Mesenchymal stem cell (in vitro differentiated cells and primary cell): ENCODE measurements at regions not wholly inside any gene's neighbourhood (a gene's known extent, or its start where the extent isn't known, plus 50 kb on each side); places are given as distances from the start of the nearest gene placed in this dataset.
"Not testable (repeated sequence)": the region's sequence is repeated elsewhere in the genome, so short reads cannot be mapped to it uniquely, and the experiment has no call there.

ENCODE experiments used
- DNase-seq: peaks from one replicate; pipeline ENCODE4 v3.0.0-alpha.2; 2013
- H2AFZ ChIP-seq: one replicate; pipeline ENCODE4 v1.6.1; 2013; ENCODE audit warnings: low read depth, mild to moderate bottlenecking, control low read depth, inconsistent platforms, low read length, moderate library complexity
- H2AK5ac ChIP-seq: 2 replicates; pipeline ENCODE4 v1.6.1; 2013; ENCODE audit warnings: low read length, moderate library complexity, mild to moderate bottlenecking, inconsistent platforms; ENCODE audit not compliant: severe bottlenecking
- H2BK120ac ChIP-seq: one replicate; pipeline ENCODE4 v1.6.1; 2013; ENCODE audit warnings: low read depth, mild to moderate bottlenecking, inconsistent platforms, low read length, moderate library complexity
- H2BK12ac ChIP-seq, 2 experiments: one replicate each; pipeline ENCODE4 v1.6.1; 2013; ENCODE audit warnings: inconsistent platforms in 2 of 2, low read length in 2 of 2, mild to moderate bottlenecking in 2 of 2, moderate library complexity in 2 of 2, control low read depth in 1 of 2
- H2BK15ac ChIP-seq: one replicate; pipeline ENCODE4 v1.6.1; 2013; ENCODE audit warnings: mild to moderate bottlenecking, low read depth, inconsistent platforms; ENCODE audit not compliant: poor library complexity, severe bottlenecking
- H2BK5ac ChIP-seq: 2 replicates; pipeline ENCODE4 v1.6.1; 2013; ENCODE audit warnings: low read depth, mild to moderate bottlenecking, low read length, control low read depth, inconsistent platforms; ENCODE audit not compliant: poor library complexity, severe bottlenecking
- H3K14ac ChIP-seq, 2 experiments: one replicate each; pipeline ENCODE4 v1.6.1; 2013; ENCODE audit warnings: inconsistent platforms in 2 of 2, low read length in 2 of 2, control low read depth in 1 of 2, mild to moderate bottlenecking in 1 of 2, moderate library complexity in 1 of 2
- H3K18ac ChIP-seq, 2 experiments: one replicate each; pipeline ENCODE4 v1.6.1; 2013; ENCODE audit warnings: inconsistent platforms in 2 of 2, low read length in 2 of 2, control low read depth in 1 of 2, low read depth in 1 of 2, mild to moderate bottlenecking in 1 of 2
- H3K23ac ChIP-seq, 2 experiments: one replicate each; pipeline ENCODE4 v1.6.1; 2013; ENCODE audit warnings: inconsistent platforms in 2 of 2, low read length in 2 of 2, mild to moderate bottlenecking in 2 of 2, moderate library complexity in 2 of 2, control low read depth in 1 of 2
- H3K27ac ChIP-seq: 2 replicates; pipeline ENCODE4 v1.5.1; 2013; ENCODE audit warnings: mild to moderate bottlenecking, moderate library complexity, low read length, control low read depth, inconsistent platforms; ENCODE audit not compliant: poor library complexity, severe bottlenecking
- H3K27me3 ChIP-seq, 2 experiments: 2 replicates each; pipeline versions ENCODE4 v1.6.1 to v1.7.0; 2013; ENCODE audit warnings: low read length in 2 of 2, mild to moderate bottlenecking in 2 of 2, moderate library complexity in 2 of 2, control low read depth in 1 of 2, inconsistent platforms in 1 of 2; ENCODE audit not compliant: control insufficient read depth in 1 of 2, insufficient read depth in 1 of 2
- H3K36me3 ChIP-seq, 2 experiments: 2 replicates each; pipeline versions ENCODE4 v1.6.1 to v1.7.0; 2013; ENCODE audit warnings: low read length in 2 of 2, control low read depth in 1 of 2, inconsistent platforms in 1 of 2, low read depth in 1 of 2, mild to moderate bottlenecking in 1 of 2; ENCODE audit not compliant: insufficient read depth in 2 of 2, control insufficient read depth in 1 of 2
- H3K4ac ChIP-seq, 2 experiments: one replicate each; pipeline ENCODE4 v1.6.1; 2013; ENCODE audit warnings: inconsistent platforms in 2 of 2, low read length in 2 of 2, mild to moderate bottlenecking in 2 of 2, moderate library complexity in 2 of 2, control low read depth in 1 of 2, low read depth in 1 of 2
- H3K4me1 ChIP-seq: 2 replicates; pipeline ENCODE4 v1.6.1; 2013; ENCODE audit warnings: low read depth, low read length, control low read depth; ENCODE audit not compliant: control insufficient read depth, insufficient read depth
- H3K4me2 ChIP-seq: 2 replicates; pipeline ENCODE4 v1.6.1; 2013; ENCODE audit warnings: low read length, mild to moderate bottlenecking, inconsistent platforms; ENCODE audit not compliant: poor library complexity, severe bottlenecking
- H3K4me3 ChIP-seq, 2 experiments: 2 replicates each; pipeline versions ENCODE4 v1.5.1 to v1.7.0; 2013; ENCODE audit warnings: low read length in 2 of 2, mild to moderate bottlenecking in 2 of 2, control low read depth in 1 of 2, low read depth in 1 of 2; ENCODE audit not compliant: insufficient read depth in 1 of 2
- H3K79me1 ChIP-seq: replicated peaks from 2 replicates; pipeline ENCODE4 v1.6.1; 2013; ENCODE audit warnings: mild to moderate bottlenecking, control low read depth, low read length, inconsistent platforms; ENCODE audit not compliant: poor library complexity, severe bottlenecking
- H3K9ac ChIP-seq: 2 replicates; pipeline ENCODE4 v1.7.0; 2013; ENCODE audit warnings: mild to moderate bottlenecking, low read length, moderate library complexity
- H3K9me3 ChIP-seq: 2 replicates; pipeline ENCODE4 v1.7.0; 2013; ENCODE audit warnings: mild to moderate bottlenecking, low read length; ENCODE audit not compliant: control insufficient read depth
- H4K8ac ChIP-seq: one replicate; pipeline ENCODE4 v1.6.1; 2013; ENCODE audit warnings: inconsistent platforms, mild to moderate bottlenecking, low read length, moderate library complexity
- H4K91ac ChIP-seq: one replicate; pipeline ENCODE4 v1.6.1; 2013; ENCODE audit warnings: mild to moderate bottlenecking, low read length, inconsistent platforms
- WGBS: methylation state at CpG from one replicate; pipeline ENCODE4 v1.1.7; 2013; ENCODE audit warnings: mixed read lengths; 5-methylcytosine and 5-hydroxymethylcytosine counted together

GRCh38 chr4:123684937-123685336, 288.3 kb downstream of the SPRY1 start:
- H3K27me3 ChIP-seq, H3K4ac ChIP-seq, H3K4me1 ChIP-seq, H3K14ac ChIP-seq, H2BK120ac ChIP-seq, H2BK15ac ChIP-seq, H2BK12ac ChIP-seq, H2BK5ac ChIP-seq, H3K23ac ChIP-seq, H3K36me3 ChIP-seq, H3K4me2 ChIP-seq, H2AK5ac ChIP-seq, DNase-seq, H3K9ac ChIP-seq, H2AFZ ChIP-seq, H3K4me3 ChIP-seq, H4K8ac ChIP-seq, H3K18ac ChIP-seq, H3K79me1 ChIP-seq, H3K27ac ChIP-seq, H4K91ac ChIP-seq: not testable (repeated sequence)
- H3K9me3 ChIP-seq = peaks cover 11% of the 10 kb centered on the region
- WGBS = 94% methylated on average over 21 of the region's 26 CpGs

GRCh38 chr4:123695531-123695930, 298.9 kb downstream of the SPRY1 start:
- H2AFZ ChIP-seq, H3K9me3 ChIP-seq, H2BK5ac ChIP-seq, H3K23ac ChIP-seq, H3K27me3 ChIP-seq, H3K36me3 ChIP-seq, H3K27ac ChIP-seq, H3K79me1 ChIP-seq, H2BK120ac ChIP-seq, H3K14ac ChIP-seq, H4K8ac ChIP-seq, H3K4me3 ChIP-seq, H2BK15ac ChIP-seq, H2BK12ac ChIP-seq, H3K4me2 ChIP-seq, H3K4ac ChIP-seq, DNase-seq, H3K4me1 ChIP-seq, H3K9ac ChIP-seq, H2AK5ac ChIP-seq, H4K91ac ChIP-seq: not testable (repeated sequence)
- H3K18ac ChIP-seq = peak overlapping the region in 1 of 2 experiments; percentile 3
- 93% methylated on average over 2 of the region's 2 CpGs for WGBS

- Histone ChIP-seq H2BK12ac (no peak overlapping the region), H3K18ac (no peak overlapping the region), H3K4me2 (no peak overlapping the region), H4K8ac (no peak overlapping the region), H2AK5ac (no peak overlapping the region), H2AFZ (no peak overlapping the region), H3K9ac (no peak overlapping the region), H2BK5ac (no peak overlapping the region), H3K4ac (no peak overlapping the region), H3K9me3 (no peaks in the 10 kb centered on the region), H3K14ac (no peak overlapping the region), H3K4me1 (no peaks in the 10 kb centered on the region), H3K36me3 (no peaks in the 10 kb centered on the region), H3K27ac (no peak overlapping the region), H2BK120ac (no peak overlapping the region), H2BK15ac (no peak overlapping the region), H3K79me1 (no peaks in the 10 kb centered on the region), H4K91ac (no peak overlapping the region), H3K23ac (no peak overlapping the region), H3K4me3 (no peak overlapping the region), H3K27me3 (no peaks in the 10 kb centered on the region)
- WGBS = 63% methylated on average over 1 of the region's 2 CpGs
- DNase-seq = no peak
Measured at GRCh38 chr4:123696687-123697086, 300.1 kb downstream of the SPRY1 start.

GRCh38 chr4:123698556-123698955, 302.0 kb downstream of the SPRY1 start:
- Histone ChIP-seq H3K4me1 (no peaks in the 10 kb centered on the region), H2BK12ac (no peak overlapping the region), H2BK120ac (no peak overlapping the region), H4K91ac (no peak overlapping the region), H3K4me2 (no peak overlapping the region), H3K9ac (no peak overlapping the region), H4K8ac (no peak overlapping the region), H2BK5ac (no peak overlapping the region), H2BK15ac (no peak overlapping the region), H3K27ac (no peak overlapping the region), H3K18ac (no peak overlapping the region), H3K79me1 (no peaks in the 10 kb centered on the region), H3K23ac (no peak overlapping the region), H3K27me3 (no peaks in the 10 kb centered on the region), H2AK5ac (no peak overlapping the region), H3K4me3 (no peak overlapping the region), H3K4ac (no peak overlapping the region), H3K14ac (no peak overlapping the region), H3K36me3 (no peaks in the 10 kb centered on the region), H2AFZ (no peak overlapping the region), H3K9me3 (no peaks in the 10 kb centered on the region)
- DNase-seq = no peak
- 96% methylated on average over 3 of the region's 4 CpGs for WGBS
